Spleen (tissue), 11 donors: ENCODE measurements at regions not wholly inside any gene's neighbourhood (a gene's known extent, or its start where the extent isn't known, plus 50 kb on each side); places are given as distances from the start of the nearest gene placed in this dataset.

Experiments
- DNase-seq: peaks from one replicate; pipeline ENCODE4 v3.0.0-alpha.2; 2020
- H3K27ac ChIP-seq, 8 donors: fragments of 200-600 bp; sonication (generic) in 7 of 8; 1 replicate in 4 of 8; 2 replicates in 4 of 8; pipeline versions ENCODE4 v1.5.0 to v1.8.0; 2016 to 2021; ENCODE audit warnings: inconsistent platforms in 4 of 8, mild to moderate bottlenecking in 4 of 8, moderate library complexity in 1 of 8
- H3K27me3 ChIP-seq, 7 donors: fragments of 200-600 bp; sonication (generic) in 6 of 7; replicated peaks in 1 of 7; 1 replicate in 4 of 7; 2 replicates in 3 of 7; pipeline versions ENCODE4 v1.5.0 to v1.8.0; 2016 to 2021; ENCODE audit warnings: inconsistent platforms in 3 of 7, mild to moderate bottlenecking in 1 of 7
- H3K36me3 ChIP-seq, 6 donors: fragments of 200-600 bp; sonication (generic) in 5 of 6; 1 replicate in 4 of 6; 2 replicates in 2 of 6; pipeline versions ENCODE4 v1.5.0 to v1.8.0; 2016 to 2021; ENCODE audit warnings: inconsistent platforms in 2 of 6
- H3K4me1 ChIP-seq, 6 donors: fragments of 200-600 bp; sonication (generic) in 5 of 6; 1 replicate in 3 of 6; 2 replicates in 3 of 6; pipeline versions ENCODE4 v1.5.0 to v1.8.0; 2016 to 2021; ENCODE audit warnings: inconsistent platforms in 3 of 6
- H3K4me3 ChIP-seq, 8 donors: fragments of 200-600 bp; sonication (generic) in 7 of 8; 1 replicate in 4 of 8; 2 replicates in 4 of 8; pipeline versions ENCODE4 v1.5.0 to v1.8.0; 2016 to 2021; ENCODE audit warnings: inconsistent platforms in 4 of 8, mild to moderate bottlenecking in 4 of 8, moderate library complexity in 2 of 8
- H3K9me3 ChIP-seq, 8 donors: fragments of 200-600 bp; sonication (generic) in 7 of 8; 1 replicate in 4 of 8; 2 replicates in 4 of 8; pipeline versions ENCODE4 v1.5.0 to v1.8.0; 2016 to 2021; ENCODE audit warnings: inconsistent platforms in 4 of 8
- POLR2A ChIP-seq, 3 donors: fragments of 450-650 bp; IDR thresholded peaks; one replicate each; pipeline ENCODE4 v1.5.1; 2017; ENCODE audit warnings: antibody characterized with exemption in 3 of 3, mild to moderate bottlenecking in 1 of 3
- POLR2AphosphoS5 ChIP-seq, 3 donors: sonication (generic); formaldehyde crosslinking; IDR thresholded peaks; one replicate each; pipeline ENCODE4 v1.5.1; 2017; ENCODE audit warnings: antibody characterized with exemption in 3 of 3
- WGBS, 5 donors: extraction: QIAGEN DNeasy Blood & Tissue Kit in 3 of 5; methylation state at CpG; one replicate each; pipeline versions ENCODE4 v1.1.5 to v1.1.7; 2013 to 2018; 5-methylcytosine and 5-hydroxymethylcytosine counted together
- intact Hi-C: fragments of 100-400 bp; cut with DNase I; formaldehyde crosslinking; loops from one replicate; pipeline ENCODE4 v1.15.0; 2023; ENCODE audit warnings: low total_unique reads
- TF ChIP-seq, protein P1 (sequence below), 11 experiments: fragments of 200-600 bp in 7 of 11; fragments of 450-650 bp in 4 of 11; sonication (generic) in 4 of 11; IDR thresholded peaks in 8 of 11; conservative IDR thresholded peaks in 3 of 11; 1 replicate in 7 of 11; 2 replicates in 4 of 11; pipeline versions ENCODE4 v1.4.0 to v1.8.0; 2016 to 2021; ENCODE audit warnings: antibody characterized with exemption in 11 of 11, inconsistent platforms in 4 of 11, mild to moderate bottlenecking in 1 of 11
- donor health status: healthy with polysubstance abuse.
- donor health status: DM: no; HTN: no; CAD: no; lungs with moderate emphysema.
- donor health status: DM: no; HTN: no; CAD: no.
- donor health status: Bipolar disorder and iron deficiency.
- donor health status: healthy.
- donor health status: DM: no; HTN: no; CAD: no.
- donor health status: DM: yes; HTN: yes; CAD: no.

DNA sequence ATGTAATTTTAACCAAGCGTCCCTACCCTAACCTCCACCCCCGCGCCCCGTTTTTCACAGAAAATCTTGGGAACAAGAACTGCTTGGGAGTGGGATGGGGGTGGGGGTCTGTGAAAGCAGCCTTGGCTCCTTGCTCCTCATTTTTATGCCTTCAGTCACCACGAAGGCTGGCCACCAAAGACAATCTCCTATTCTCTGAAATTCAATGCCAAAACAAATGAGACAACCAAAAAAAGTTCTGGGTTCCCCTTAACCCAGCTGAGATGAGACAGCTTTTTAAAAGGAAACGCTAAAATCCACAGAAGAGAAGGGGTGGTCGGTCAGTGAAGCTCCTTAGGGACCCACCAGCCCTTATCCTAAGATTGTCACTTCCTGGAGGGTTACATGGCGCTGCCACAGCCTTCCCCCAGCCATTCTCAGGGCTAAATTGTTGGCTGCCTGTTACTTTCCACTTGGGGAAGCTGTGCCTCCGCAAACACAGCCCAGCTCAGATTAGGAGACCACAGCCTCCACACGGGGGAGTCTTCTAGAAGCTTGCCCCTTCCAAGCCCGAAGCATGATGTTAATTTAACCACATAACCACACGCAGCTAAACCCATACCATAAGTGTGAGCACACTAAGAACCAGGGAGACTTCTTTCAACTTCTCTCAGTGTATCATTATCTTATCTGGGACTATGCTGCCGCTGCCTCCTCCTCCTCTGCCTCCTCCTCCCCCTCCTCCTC, 136.3 kb downstream of the FOXD1 start:
- Histone ChIP-seq H3K4me3 (no peak overlapping the region), H3K27ac (no peak overlapping the region), H3K9me3 (no peaks in the 10 kb centered on the region), H3K36me3 (no peaks in the 10 kb centered on the region), H3K27me3 (peaks cover 0 to 95% (median 59%) of the 10 kb centered on the region in 7 donors), H3K4me1 (peaks cover 0 to 13% (median 4%) of the 10 kb centered on the region in 6 donors)
- DNase-seq = no peak
- intact Hi-C loops = no loop called here
- TF ChIP-seq POLR2AphosphoS5 (IDR thresholded peaks at IDR 0.05) (no peak), POLR2A (IDR thresholded peaks at IDR 0.05) (no peak)
- TF ChIP-seq, protein P1, sequence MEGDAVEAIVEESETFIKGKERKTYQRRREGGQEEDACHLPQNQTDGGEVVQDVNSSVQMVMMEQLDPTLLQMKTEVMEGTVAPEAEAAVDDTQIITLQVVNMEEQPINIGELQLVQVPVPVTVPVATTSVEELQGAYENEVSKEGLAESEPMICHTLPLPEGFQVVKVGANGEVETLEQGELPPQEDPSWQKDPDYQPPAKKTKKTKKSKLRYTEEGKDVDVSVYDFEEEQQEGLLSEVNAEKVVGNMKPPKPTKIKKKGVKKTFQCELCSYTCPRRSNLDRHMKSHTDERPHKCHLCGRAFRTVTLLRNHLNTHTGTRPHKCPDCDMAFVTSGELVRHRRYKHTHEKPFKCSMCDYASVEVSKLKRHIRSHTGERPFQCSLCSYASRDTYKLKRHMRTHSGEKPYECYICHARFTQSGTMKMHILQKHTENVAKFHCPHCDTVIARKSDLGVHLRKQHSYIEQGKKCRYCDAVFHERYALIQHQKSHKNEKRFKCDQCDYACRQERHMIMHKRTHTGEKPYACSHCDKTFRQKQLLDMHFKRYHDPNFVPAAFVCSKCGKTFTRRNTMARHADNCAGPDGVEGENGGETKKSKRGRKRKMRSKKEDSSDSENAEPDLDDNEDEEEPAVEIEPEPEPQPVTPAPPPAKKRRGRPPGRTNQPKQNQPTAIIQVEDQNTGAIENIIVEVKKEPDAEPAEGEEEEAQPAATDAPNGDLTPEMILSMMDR (IDR thresholded peaks at IDR 0.05 in 8 of 11, conservative IDR thresholded peaks at IDR 0.05 in 3 of 11) = no peak
- WGBS, 5 donors = 12 to 17% (median 15%) methylated on average over 13 of the region's 13 CpGs

DNA sequence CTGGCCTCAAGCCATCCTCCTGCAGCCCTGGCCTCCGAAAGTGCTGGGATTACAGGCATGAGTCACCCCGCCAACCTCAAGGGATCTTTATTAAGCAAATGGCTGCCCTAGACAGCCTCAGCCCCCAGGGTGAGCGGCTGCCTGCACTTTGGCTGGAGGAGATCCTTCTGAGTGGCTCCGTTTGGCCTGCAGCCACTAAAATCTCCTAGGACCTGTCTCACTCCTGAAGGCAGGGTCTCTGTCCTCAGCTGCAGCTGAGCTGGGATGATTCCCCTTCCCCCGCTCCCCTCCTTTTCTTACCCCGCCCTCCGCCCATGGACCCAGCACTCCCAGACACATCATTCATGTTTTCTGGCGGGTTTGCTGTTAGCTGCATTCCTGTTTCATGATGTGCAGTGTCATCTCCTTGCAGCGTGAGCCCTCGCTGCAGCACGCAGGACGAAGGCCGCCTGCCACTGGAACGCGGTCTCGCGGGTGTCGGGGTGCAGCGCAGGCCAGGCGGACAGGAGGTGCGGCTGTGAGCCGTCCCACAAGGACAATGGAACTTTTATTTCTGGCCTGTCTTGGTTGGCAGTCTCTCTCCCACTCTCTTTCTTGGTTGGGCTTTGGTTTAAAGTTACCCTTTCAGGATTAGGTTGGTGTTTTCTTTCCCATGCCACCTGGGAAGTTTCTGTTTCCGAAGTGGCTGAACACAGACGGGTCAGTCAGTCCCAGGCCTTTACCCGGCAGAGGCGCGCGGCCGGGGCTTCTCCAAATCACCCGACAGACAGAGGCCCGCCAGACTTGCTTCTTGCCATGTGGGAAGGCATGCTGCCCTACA, 137.1 kb downstream of the FOXD1 start:
- Histone ChIP-seq H3K27ac (no peak overlapping the region), H3K36me3 (no peaks in the 10 kb centered on the region), H3K4me1 (peaks cover 0 to 13% (median 4%) of the 10 kb centered on the region in 6 donors), H3K27me3 (peaks cover 0 to 95% (median 53%) of the 10 kb centered on the region in 7 donors), H3K4me3 (no peak overlapping the region), H3K9me3 (no peaks in the 10 kb centered on the region)
- intact Hi-C loops = no loop called here
- WGBS, 5 donors = 13 to 26% (median 16%) methylated on average over 30 to 31 of the region's 31 CpGs
- no peak for DNase-seq
- no peak for TF ChIP-seq POLR2A (IDR thresholded peaks at IDR 0.05)
- TF ChIP-seq, protein P1 (IDR thresholded peaks at IDR 0.05 in 8 of 11, conservative IDR thresholded peaks at IDR 0.05 in 3 of 11) = no peak
- no peak for TF ChIP-seq POLR2AphosphoS5 (IDR thresholded peaks at IDR 0.05)

DNA sequence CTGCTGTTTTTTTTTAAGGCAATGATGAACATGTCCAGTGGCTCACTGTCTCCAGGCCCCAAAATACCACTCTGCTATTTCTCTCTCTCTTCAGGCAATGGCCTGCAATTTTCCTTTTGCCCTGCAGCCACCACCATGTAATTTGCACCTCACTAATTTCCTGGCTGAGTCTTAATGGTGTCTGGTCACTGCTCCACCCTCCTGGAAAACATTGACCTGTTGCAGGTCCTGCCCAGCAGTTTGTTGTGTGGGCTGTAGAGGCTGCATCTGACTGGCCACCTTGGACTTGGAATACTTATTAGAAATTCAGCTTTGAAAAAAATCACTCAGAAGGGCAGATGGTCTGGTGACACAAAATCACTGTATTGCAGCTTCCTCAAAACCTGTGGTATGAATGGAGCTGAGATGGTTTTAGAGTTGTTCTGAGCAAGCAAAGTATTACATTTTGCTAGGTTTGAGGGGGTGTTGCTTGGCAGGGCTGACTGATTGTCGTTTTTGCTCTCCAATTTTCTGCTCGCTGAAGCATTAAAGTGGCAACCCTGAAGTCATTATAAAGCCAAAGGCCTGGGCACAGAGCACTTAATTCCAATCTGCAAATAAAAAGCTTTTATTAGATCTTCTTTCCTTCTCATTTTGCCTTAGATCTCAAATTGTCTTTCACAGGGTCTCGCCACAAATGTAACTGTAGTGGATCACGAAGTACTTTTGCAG, 134.8 kb downstream of the TMEM174 start:
- 54 to 70% (median 60%) methylated on average over 4 of the region's 4 CpGs for WGBS, 5 donors
- no peak overlapping the region for H3K27ac ChIP-seq
- peaks cover 0 to 23% (median 9%) of the 10 kb centered on the region in 6 donors for H3K4me1 ChIP-seq
- no peaks in the 10 kb centered on the region for H3K36me3 ChIP-seq
- no peak overlapping the region for H3K4me3 ChIP-seq
- peaks cover 0 to 8% (median 0%) of the 10 kb centered on the region in 8 donors for H3K9me3 ChIP-seq
- intact Hi-C loops = no loop called here
- H3K27me3 ChIP-seq = peaks cover 0 to 95% (median 61%) of the 10 kb centered on the region in 7 donors
- no peak for DNase-seq
- TF ChIP-seq POLR2A (IDR thresholded peaks at IDR 0.05) = no peak
- TF ChIP-seq POLR2AphosphoS5 (IDR thresholded peaks at IDR 0.05) = no peak
- TF ChIP-seq, protein P1 (IDR thresholded peaks at IDR 0.05 in 8 of 11, conservative IDR thresholded peaks at IDR 0.05 in 3 of 11) = no peak
